Stimulated activated CD4-positive, alpha-beta T cell treated with anti-CD3 and anti-CD28 coated beads, Interleukin-1b, Interleukin-23, amount 100 ng/mL, for 48 hours (primary cell): ENCODE measurements at regions not wholly inside any gene's neighbourhood (a gene's known extent, or its start where the extent isn't known, plus 50 kb on each side); places are given as distances from the start of the nearest gene placed in this dataset.
"Not testable (repeated sequence)": the region's sequence is repeated elsewhere in the genome, so short reads cannot be mapped to it uniquely, and the experiment has no call there.

Experiments
- DNase-seq: peaks from one replicate; pipeline ENCODE4 v3.0.0-alpha.2; 2020

- DNase-seq: no peak
Measured at GRCh38 chr9:81321551-81321950, 367.8 kb downstream of the TLE1 start.

GRCh38 chr9:81320909-81321482 is 368.4 kb downstream of the TLE1 start:
- DNase-seq: no peak

- DNase-seq: no peak
Measured at GRCh38 chr9:81318571-81318970, 370.8 kb downstream of the TLE1 start.

GRCh38 chr9:81317939-81318338 is 371.4 kb downstream of the TLE1 start:
- no peak for DNase-seq

- no peak for DNase-seq
Measured at GRCh38 chr9:81317223-81317622, 372.1 kb downstream of the TLE1 start.

GRCh38 chr9:81314490-81314889 is 374.9 kb downstream of the TLE1 start:
- no peak for DNase-seq

- DNase-seq: no peak
Measured at GRCh38 chr9:81313877-81314276, 375.5 kb downstream of the TLE1 start.

- DNase-seq: no peak
Measured at GRCh38 chr9:81312346-81312745, 377.0 kb downstream of the TLE1 start.

GRCh38 chr9:81308404-81308803 is 380.9 kb downstream of the TLE1 start:
- no peak for DNase-seq

- not testable (repeated sequence) for DNase-seq
Measured at GRCh38 chr9:81307791-81308190, 381.6 kb downstream of the TLE1 start.

- DNase-seq: no peak
Measured at GRCh38 chr9:81305561-81306182, 383.7 kb downstream of the TLE1 start.

GRCh38 chr9:81303658-81304057 is 385.7 kb downstream of the TLE1 start:
- DNase-seq: no peak

GRCh38 chr9:81293651-81294050 is 395.7 kb downstream of the TLE1 start:
- no peak for DNase-seq

- no peak for DNase-seq
Measured at GRCh38 chr9:81292056-81292805, 397.1 kb downstream of the TLE1 start.

GRCh38 chr9:81289622-81290021 is 399.7 kb downstream of the TLE1 start:
- no peak for DNase-seq

- no peak for DNase-seq
Measured at GRCh38 chr9:81268048-81268447, 421.3 kb downstream of the TLE1 start.

- DNase-seq: no peak
Measured at GRCh38 chr9:81266674-81267073, 422.7 kb downstream of the TLE1 start.

- DNase-seq: no peak
Measured at GRCh38 chr9:81266086-81266485, 423.3 kb downstream of the TLE1 start.

GRCh38 chr9:81264516-81264915 is 424.8 kb downstream of the TLE1 start:
- DNase-seq: no peak

- no peak for DNase-seq
Measured at GRCh38 chr9:81259896-81260295, 429.5 kb downstream of the TLE1 start.

- DNase-seq: no peak
Measured at GRCh38 chr9:81256368-81256767, 433.0 kb downstream of the TLE1 start.

- no peak for DNase-seq
Measured at GRCh38 chr9:81250606-81251005, 438.7 kb downstream of the TLE1 start.

- no peak for DNase-seq
Measured at GRCh38 chr9:81250041-81250440, 439.3 kb downstream of the TLE1 start.

- no peak for DNase-seq
Measured at GRCh38 chr9:81245254-81245956, 443.9 kb downstream of the TLE1 start.
